ENCODE measurements at regions not wholly inside any gene's neighbourhood (a gene's known extent, or its start where the extent isn't known, plus 50 kb on each side); places are given as distances from the start of the nearest gene placed in this dataset.

GRCh38 chr2:883260-883802 is 67.3 kb upstream of the SNTG2 start:
- H3K4me3 ChIP-seq (replicated peaks in 1 of 3; ENCODE audit: insufficient read depth in 1 of 3, low read depth in 2 of 3, low read length in 3 of 3), result no peak overlapping the region
- no peak overlapping the region for H3K27ac ChIP-seq (ENCODE audit: extremely low read length, insufficient read depth, low read length)
- H3K79me2 ChIP-seq (ENCODE audit: insufficient read depth, low read length), result no peaks in the 10 kb centered on the region
- no peaks in the 10 kb centered on the region for H3K9me3 ChIP-seq (ENCODE audit: low read length)
- no peaks in the 10 kb centered on the region for H3K36me3 ChIP-seq (replicated peaks in 1 of 2; ENCODE audit: control insufficient read depth in 1 of 2, insufficient read depth in 2 of 2, low read length in 2 of 2)
- DNase-seq (ENCODE audit: low spot score) (no peak), FAIRE-seq (no peak), ATAC-seq (no peak)
- 6% methylated on average over 8 of the region's 14 CpGs for WGBS (ENCODE audit: low lambda C conversion rate)
- peaks cover 18 to 89% of the 10 kb centered on the region in 2 experiments; a peak in 4 of 5 replicates for H3K27me3 ChIP-seq (ENCODE audit: control insufficient read depth in 1 of 2, insufficient read depth in 2 of 2, low read length in 2 of 2)
- no peak overlapping the region for H3K9ac ChIP-seq (ENCODE audit: insufficient read depth, low read depth, low read length)
- TF ChIP-seq ATF5 (CRISPR knock-in tag; IDR thresholded peaks at IDR 0.05; ENCODE audit: low read depth) (no peak), NR1H2 (CRISPR knock-in tag; IDR thresholded peaks at IDR 0.05; ENCODE audit: borderline replicate concordance, low read depth) (no peak), SATB2 (CRISPR knock-in tag; IDR thresholded peaks at IDR 0.05) (no peak), CREB1 (IDR thresholded peaks at IDR 0.05) (no peak), CREB1 (CRISPR knock-in tag; IDR thresholded peaks at IDR 0.05) (no peak), ZBTB7A (CRISPR knock-in tag; IDR thresholded peaks at IDR 0.05) (no peak), CTCF (CRISPR knock-in tag; IDR thresholded peaks at IDR 0.05) (no peak), ZNF468 (CRISPR knock-in tag; IDR thresholded peaks at IDR 0.05) (no peak), AGO1 (IDR thresholded peaks at IDR 0.05; ENCODE audit: low read depth, low read length, poor library complexity, severe bottlenecking) (no peak), TEF (CRISPR knock-in tag; IDR thresholded peaks at IDR 0.05) (no peak), ZNF431 (CRISPR knock-in tag; IDR thresholded peaks at IDR 0.05; ENCODE audit: borderline replicate concordance, low read depth) (no peak), ZEB1 (IDR thresholded peaks at IDR 0.05; ENCODE audit: insufficient replicate concordance, low read depth) (no peak)
- TF ChIP-seq, protein P1, sequence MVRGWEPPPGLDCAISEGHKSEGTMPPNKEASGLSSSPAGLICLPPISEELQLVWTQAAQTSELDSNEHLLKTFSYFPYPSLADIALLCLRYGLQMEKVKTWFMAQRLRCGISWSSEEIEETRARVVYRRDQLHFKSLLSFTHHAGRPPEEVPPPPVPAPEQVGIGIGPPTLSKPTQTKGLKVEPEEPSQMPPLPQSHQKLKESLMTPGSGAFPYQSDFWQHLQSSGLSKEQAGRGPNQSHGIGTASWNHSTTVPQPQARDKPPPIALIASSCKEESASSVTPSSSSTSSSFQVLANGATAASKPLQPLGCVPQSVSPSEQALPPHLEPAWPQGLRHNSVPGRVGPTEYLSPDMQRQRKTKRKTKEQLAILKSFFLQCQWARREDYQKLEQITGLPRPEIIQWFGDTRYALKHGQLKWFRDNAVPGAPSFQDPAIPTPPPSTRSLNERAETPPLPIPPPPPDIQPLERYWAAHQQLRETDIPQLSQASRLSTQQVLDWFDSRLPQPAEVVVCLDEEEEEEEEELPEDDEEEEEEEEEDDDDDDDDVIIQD (CRISPR knock-in tag; IDR thresholded peaks at IDR 0.05; ENCODE audit: low read depth), result no peak
- TF ChIP-seq, protein P2, sequence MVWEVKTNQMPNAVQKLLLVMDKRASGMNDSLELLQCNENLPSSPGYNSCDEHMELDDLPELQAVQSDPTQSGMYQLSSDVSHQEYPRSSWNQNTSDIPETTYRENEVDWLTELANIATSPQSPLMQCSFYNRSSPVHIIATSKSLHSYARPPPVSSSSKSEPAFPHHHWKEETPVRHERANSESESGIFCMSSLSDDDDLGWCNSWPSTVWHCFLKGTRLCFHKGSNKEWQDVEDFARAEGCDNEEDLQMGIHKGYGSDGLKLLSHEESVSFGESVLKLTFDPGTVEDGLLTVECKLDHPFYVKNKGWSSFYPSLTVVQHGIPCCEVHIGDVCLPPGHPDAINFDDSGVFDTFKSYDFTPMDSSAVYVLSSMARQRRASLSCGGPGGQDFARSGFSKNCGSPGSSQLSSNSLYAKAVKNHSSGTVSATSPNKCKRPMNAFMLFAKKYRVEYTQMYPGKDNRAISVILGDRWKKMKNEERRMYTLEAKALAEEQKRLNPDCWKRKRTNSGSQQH (CRISPR knock-in tag; IDR thresholded peaks at IDR 0.05; ENCODE audit: low read depth), result no peak
- TF ChIP-seq, protein P3, sequence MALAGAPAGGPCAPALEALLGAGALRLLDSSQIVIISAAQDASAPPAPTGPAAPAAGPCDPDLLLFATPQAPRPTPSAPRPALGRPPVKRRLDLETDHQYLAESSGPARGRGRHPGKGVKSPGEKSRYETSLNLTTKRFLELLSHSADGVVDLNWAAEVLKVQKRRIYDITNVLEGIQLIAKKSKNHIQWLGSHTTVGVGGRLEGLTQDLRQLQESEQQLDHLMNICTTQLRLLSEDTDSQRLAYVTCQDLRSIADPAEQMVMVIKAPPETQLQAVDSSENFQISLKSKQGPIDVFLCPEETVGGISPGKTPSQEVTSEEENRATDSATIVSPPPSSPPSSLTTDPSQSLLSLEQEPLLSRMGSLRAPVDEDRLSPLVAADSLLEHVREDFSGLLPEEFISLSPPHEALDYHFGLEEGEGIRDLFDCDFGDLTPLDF (CRISPR knock-in tag; IDR thresholded peaks at IDR 0.05), result no peak
- intact Hi-C loops (cut with micrococcal nuclease; ENCODE audit: unreplicated experiment) (no loop called here), in situ Hi-C loops (cut with HindIII; ENCODE audit: extremely low pct_ligation_motif_present, low pct_unique_long_range_greater_than_20kb) (no loop called here)
- BruUV-seq (replicated peaks), result no TSS peak
- H3K4me1 ChIP-seq (ENCODE audit: insufficient read depth, low read length), result no peaks in the 10 kb centered on the region
- H4K20me1 ChIP-seq (ENCODE audit: insufficient read depth, low read length), result no peaks in the 10 kb centered on the region
- ChIA-PET POLR2A (no interaction called here), CTCF (ENCODE audit: low intra/inter-chr PET ratio, low total read pairs) (no interaction called here)
- H3K4me2 ChIP-seq (ENCODE audit: low read depth, low read length), result no peak overlapping the region
- H2AFZ ChIP-seq (ENCODE audit: low read length), result no peak overlapping the region
